KMS-11 (cell line): ENCODE measurements at regions not wholly inside any gene's neighbourhood (a gene's known extent, or its start where the extent isn't known, plus 50 kb on each side); places are given as distances from the start of the nearest gene placed in this dataset.

Experiments used
- H2AFZ ChIP-seq: fragments of 200-600 bp; sonication (generic); 2 replicates; pipeline ENCODE4 v1.6.1; 2016; ENCODE audit warnings: antibody characterized with exemption, mixed run types, low read depth
- H3K27ac ChIP-seq: fragments of 200-600 bp; sonication (generic); 2 replicates; pipeline ENCODE4 v1.6.1; 2016; ENCODE audit warnings: mild to moderate bottlenecking, mixed run types
- H3K27me3 ChIP-seq: fragments of 200-600 bp; sonication (generic); 2 replicates; pipeline ENCODE4 v1.6.1; 2017; ENCODE audit warnings: mild to moderate bottlenecking, low read depth, mixed run types, moderate library complexity; ENCODE audit not compliant: insufficient read depth
- H3K36me3 ChIP-seq: fragments of 200-600 bp; sonication (generic); 2 replicates; pipeline ENCODE4 v1.6.1; 2017; ENCODE audit warnings: mild to moderate bottlenecking, mixed run types; ENCODE audit not compliant: insufficient read depth
- H3K4me1 ChIP-seq: fragments of 200-600 bp; sonication (generic); 2 replicates; pipeline ENCODE4 v1.6.1; 2016; ENCODE audit warnings: mild to moderate bottlenecking, low read depth, mixed run types; ENCODE audit not compliant: poor library complexity, severe bottlenecking
- H3K4me2 ChIP-seq: fragments of 200-600 bp; sonication (generic); 2 replicates; pipeline ENCODE4 v1.7.0; 2016; ENCODE audit warnings: mild to moderate bottlenecking, mixed run types
- H3K4me3 ChIP-seq: fragments of 200-600 bp; sonication (generic); IDR thresholded peaks from 2 replicates; pipeline ENCODE4 v1.6.1; 2017; ENCODE audit warnings: low read depth, low read length, mixed read lengths; ENCODE audit not compliant: insufficient read depth
- H3K79me2 ChIP-seq: fragments of 200-600 bp; sonication (generic); 2 replicates; pipeline ENCODE4 v1.6.1; 2016; ENCODE audit warnings: low read depth, mixed run types; ENCODE audit not compliant: insufficient read depth
- H3K9ac ChIP-seq: fragments of 200-600 bp; sonication (generic); 2 replicates; pipeline ENCODE4 v1.6.1; 2016; ENCODE audit warnings: mild to moderate bottlenecking, mixed run types
- H4K20me1 ChIP-seq: fragments of 200-600 bp; sonication (generic); 2 replicates; pipeline ENCODE4 v1.6.1; 2016; ENCODE audit warnings: mild to moderate bottlenecking, mixed run types; ENCODE audit not compliant: insufficient read depth
- CTCF ChIP-seq: fragments of 200-600 bp; sonication (generic); conservative IDR thresholded peaks from 2 replicates; pipeline ENCODE4 v1.6.1; 2017; ENCODE audit warnings: low read depth, mild to moderate bottlenecking, antibody characterized with exemption, low read length, moderate library complexity, mixed read lengths

- no peak overlapping the region for H3K9ac ChIP-seq
- peaks cover 26% of the 10 kb centered on the region for H3K4me1 ChIP-seq
- H3K4me3 ChIP-seq, result no peak overlapping the region
These were observed 236.3 kb downstream of the KCNJ2 start for GRCh38 chr17:70405492-70406220.

DNA sequence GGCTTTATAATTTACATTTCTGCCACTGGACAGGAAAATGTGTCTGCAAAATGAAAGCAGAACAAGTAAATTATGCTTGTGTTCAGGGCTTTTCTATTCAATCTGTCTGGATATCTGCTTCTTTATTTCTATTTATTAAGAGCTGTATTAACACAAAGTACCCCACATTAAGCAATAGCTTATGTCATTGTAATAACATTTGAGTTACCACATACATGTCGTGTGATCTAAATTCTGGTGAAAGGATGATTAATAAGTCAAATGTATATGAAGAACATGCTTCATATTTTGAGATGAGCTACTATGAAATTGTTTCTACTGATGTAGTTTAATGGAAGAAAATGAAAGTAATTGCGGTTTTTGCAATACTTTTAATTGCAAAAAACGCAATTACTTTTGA is 238.2 kb downstream of the KCNJ2 start:
- Histone ChIP-seq H3K36me3 (no peaks in the 10 kb centered on the region), H3K4me3 (no peak overlapping the region), H4K20me1 (no peaks in the 10 kb centered on the region), H3K27me3 (no peaks in the 10 kb centered on the region), H3K4me2 (no peak overlapping the region), H3K27ac (no peak overlapping the region), H2AFZ (no peak overlapping the region), H3K9ac (no peak overlapping the region), H3K4me1 (peaks cover 26% of the 10 kb centered on the region), H3K79me2 (no peaks in the 10 kb centered on the region)
- no peak for TF ChIP-seq CTCF

More at GRCh38 chr17:70405492-70406220, 236.3 kb downstream of the KCNJ2 start:
- H3K27ac ChIP-seq, result peak overlapping the region; percentile 39
- peak overlapping the region; percentile 67 for H3K4me2 ChIP-seq
- H3K36me3 ChIP-seq, result no peaks in the 10 kb centered on the region
- no peaks in the 10 kb centered on the region for H3K79me2 ChIP-seq
- no peak for TF ChIP-seq CTCF
- H4K20me1 ChIP-seq, result no peaks in the 10 kb centered on the region
- peak overlapping the region; percentile 35; the same call in 1 of the 2 replicates for H2AFZ ChIP-seq
- no peaks in the 10 kb centered on the region for H3K27me3 ChIP-seq

- Histone ChIP-seq H3K9ac (no peak overlapping the region), H2AFZ (no peak overlapping the region), H3K36me3 (no peaks in the 10 kb centered on the region), H3K27ac (no peak overlapping the region), H4K20me1 (no peaks in the 10 kb centered on the region), H3K4me3 (no peak overlapping the region), H3K4me1 (peaks cover 26% of the 10 kb centered on the region), H3K27me3 (no peaks in the 10 kb centered on the region), H3K4me2 (no peak overlapping the region), H3K79me2 (no peaks in the 10 kb centered on the region)
- TF ChIP-seq CTCF, result no peak
These were observed 239.4 kb downstream of the KCNJ2 start for GRCh38 chr17:70408768-70409167.

- no peak overlapping the region for H3K27ac ChIP-seq
- no peak overlapping the region for H3K4me2 ChIP-seq
- H3K9ac ChIP-seq, result no peak overlapping the region
- H2AFZ ChIP-seq, result no peak overlapping the region
- no peaks in the 10 kb centered on the region for H4K20me1 ChIP-seq
- H3K36me3 ChIP-seq, result no peaks in the 10 kb centered on the region
- no peaks in the 10 kb centered on the region for H3K27me3 ChIP-seq
- no peaks in the 10 kb centered on the region for H3K79me2 ChIP-seq
- no peaks in the 10 kb centered on the region for H3K4me1 ChIP-seq
- H3K4me3 ChIP-seq, result no peak overlapping the region
- no peak for TF ChIP-seq CTCF
These were observed 245.0 kb downstream of the KCNJ2 start for GRCh38 chr17:70414300-70414699.
